Testis (tissue), 2 donors: ENCODE measurements at regions not wholly inside any gene's neighbourhood (a gene's known extent, or its start where the extent isn't known, plus 50 kb on each side); places are given as distances from the start of the nearest gene placed in this dataset.

Source experiments
- POLR2A ChIP-seq: fragments of 450-650 bp; IDR thresholded peaks from one replicate; pipeline ENCODE4 v1.6.1; 2017; ENCODE audit warnings: antibody characterized with exemption, mild to moderate bottlenecking, moderate library complexity
- TF ChIP-seq, protein P1 (sequence below), 3 experiments: fragments of 450-650 bp in 2 of 3; fragments of 200-600 bp in 1 of 3; sonication (generic) in 1 of 3; IDR thresholded peaks; one replicate each; pipeline ENCODE4 v1.5.1; 2016 to 2019; ENCODE audit warnings: antibody characterized with exemption in 3 of 3, mild to moderate bottlenecking in 2 of 3, moderate library complexity in 1 of 3

DNA sequence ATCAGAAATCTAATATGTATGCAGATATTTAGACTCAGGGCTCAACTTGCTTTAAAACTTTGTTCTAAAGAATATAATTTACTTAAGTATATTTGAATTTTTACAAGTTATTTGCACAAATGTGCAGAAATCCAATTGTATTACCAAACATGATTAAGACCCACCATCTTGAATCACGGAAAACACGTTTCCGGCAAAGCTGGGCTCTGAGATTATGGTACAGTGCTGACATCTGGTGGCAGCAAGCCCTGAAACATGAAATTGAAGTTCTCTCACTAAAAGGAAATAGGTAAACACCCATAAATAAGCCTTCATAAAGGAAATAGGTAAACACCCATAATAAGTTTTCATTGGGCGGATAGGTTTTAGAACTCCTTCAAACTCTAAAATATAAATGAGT lies 98.3 kb upstream of the MAOA start:
- TF ChIP-seq, protein P1, sequence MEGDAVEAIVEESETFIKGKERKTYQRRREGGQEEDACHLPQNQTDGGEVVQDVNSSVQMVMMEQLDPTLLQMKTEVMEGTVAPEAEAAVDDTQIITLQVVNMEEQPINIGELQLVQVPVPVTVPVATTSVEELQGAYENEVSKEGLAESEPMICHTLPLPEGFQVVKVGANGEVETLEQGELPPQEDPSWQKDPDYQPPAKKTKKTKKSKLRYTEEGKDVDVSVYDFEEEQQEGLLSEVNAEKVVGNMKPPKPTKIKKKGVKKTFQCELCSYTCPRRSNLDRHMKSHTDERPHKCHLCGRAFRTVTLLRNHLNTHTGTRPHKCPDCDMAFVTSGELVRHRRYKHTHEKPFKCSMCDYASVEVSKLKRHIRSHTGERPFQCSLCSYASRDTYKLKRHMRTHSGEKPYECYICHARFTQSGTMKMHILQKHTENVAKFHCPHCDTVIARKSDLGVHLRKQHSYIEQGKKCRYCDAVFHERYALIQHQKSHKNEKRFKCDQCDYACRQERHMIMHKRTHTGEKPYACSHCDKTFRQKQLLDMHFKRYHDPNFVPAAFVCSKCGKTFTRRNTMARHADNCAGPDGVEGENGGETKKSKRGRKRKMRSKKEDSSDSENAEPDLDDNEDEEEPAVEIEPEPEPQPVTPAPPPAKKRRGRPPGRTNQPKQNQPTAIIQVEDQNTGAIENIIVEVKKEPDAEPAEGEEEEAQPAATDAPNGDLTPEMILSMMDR (IDR thresholded peaks at IDR 0.05): peak; percentile 12 to 56 (median 47)
- TF ChIP-seq POLR2A: no peak
